ENCODE measurements at regions not wholly inside any gene's neighbourhood (a gene's known extent, or its start where the extent isn't known, plus 50 kb on each side); places are given as distances from the start of the nearest gene placed in this dataset.

GRCh38 chr1:96632045-96632664, 89.4 kb upstream of the PTBP2 start:
- DNase-seq (no peak), ATAC-seq (ENCODE audit: low FRiP score in 2 of 2) (no peak)
- TF ChIP-seq CTCF (IDR thresholded peaks at IDR 0.05) (no peak), EP300 (IDR thresholded peaks at IDR 0.05) (no peak), POLR2AphosphoS5 (IDR thresholded peaks at IDR 0.05) (no peak), POLR2A (IDR thresholded peaks at IDR 0.05) (no peak)
- Histone ChIP-seq H3K27me3 (no peaks in the 10 kb centered on the region), H3K4me3 (no peak overlapping the region), H3K4me1 (no peaks in the 10 kb centered on the region), H3K36me3 (no peaks in the 10 kb centered on the region), H3K27ac (no peak overlapping the region), H3K9me3 (no peaks in the 10 kb centered on the region)
- 90 to 96% methylated on average over 1 of the region's 1 CpG for WGBS, 2 donors

- Histone ChIP-seq H3K27me3 (no peaks in the 10 kb centered on the region), H3K36me3 (no peaks in the 10 kb centered on the region), H3K27ac (no peak overlapping the region), H3K4me1 (no peaks in the 10 kb centered on the region), H3K4me3 (no peak overlapping the region), H3K9me3 (no peaks in the 10 kb centered on the region)
- ATAC-seq (ENCODE audit: low FRiP score in 2 of 2): no peak
- no peak for DNase-seq
- WGBS, 2 donors: 83 to 86% methylated on average over 3 of the region's 3 CpGs
- TF ChIP-seq POLR2AphosphoS5 (IDR thresholded peaks at IDR 0.05) (no peak), CTCF (IDR thresholded peaks at IDR 0.05) (no peak), POLR2A (IDR thresholded peaks at IDR 0.05) (no peak), EP300 (IDR thresholded peaks at IDR 0.05) (no peak)
Measured at GRCh38 chr1:96633695-96634094, 87.9 kb upstream of the PTBP2 start.

GRCh38 chr1:96634883-96635282, 86.7 kb upstream of the PTBP2 start:
- no peaks in the 10 kb centered on the region for H3K9me3 ChIP-seq
- H3K27ac ChIP-seq: no peak overlapping the region
- TF ChIP-seq CTCF (IDR thresholded peaks at IDR 0.05) (no peak), POLR2A (IDR thresholded peaks at IDR 0.05) (no peak), EP300 (IDR thresholded peaks at IDR 0.05) (no peak), POLR2AphosphoS5 (IDR thresholded peaks at IDR 0.05) (no peak)
- no peak overlapping the region for H3K4me3 ChIP-seq
- 65 to 66% methylated on average over 2 of the region's 2 CpGs for WGBS, 2 donors
- DNase-seq: no peak
- no peaks in the 10 kb centered on the region for H3K4me1 ChIP-seq
- no peaks in the 10 kb centered on the region for H3K36me3 ChIP-seq
- no peak for ATAC-seq (ENCODE audit: low FRiP score in 2 of 2)
- H3K27me3 ChIP-seq: no peaks in the 10 kb centered on the region

- H3K27me3 ChIP-seq: no peaks in the 10 kb centered on the region
- no peak overlapping the region for H3K27ac ChIP-seq
- ATAC-seq (ENCODE audit: low FRiP score in 2 of 2): no peak
- no peaks in the 10 kb centered on the region for H3K9me3 ChIP-seq
- H3K4me3 ChIP-seq: no peak overlapping the region
- 76 to 77% methylated on average over 3 of the region's 3 CpGs for WGBS, 2 donors
- no peak for DNase-seq
- H3K36me3 ChIP-seq: no peaks in the 10 kb centered on the region
- TF ChIP-seq POLR2A (IDR thresholded peaks at IDR 0.05) (no peak), EP300 (IDR thresholded peaks at IDR 0.05) (no peak), POLR2AphosphoS5 (IDR thresholded peaks at IDR 0.05) (no peak), CTCF (IDR thresholded peaks at IDR 0.05) (no peak)
- H3K4me1 ChIP-seq: no peaks in the 10 kb centered on the region
Measured at GRCh38 chr1:96641282-96641681, 80.3 kb upstream of the PTBP2 start.

- no peaks in the 10 kb centered on the region for H3K27me3 ChIP-seq
- no peaks in the 10 kb centered on the region for H3K9me3 ChIP-seq
- H3K27ac ChIP-seq: no peak overlapping the region
- ATAC-seq (ENCODE audit: low FRiP score in 2 of 2): no peak
- DNase-seq: no peak
- H3K4me3 ChIP-seq: no peak overlapping the region
- no peaks in the 10 kb centered on the region for H3K36me3 ChIP-seq
- TF ChIP-seq POLR2A (IDR thresholded peaks at IDR 0.05) (no peak), POLR2AphosphoS5 (IDR thresholded peaks at IDR 0.05) (no peak), CTCF (IDR thresholded peaks at IDR 0.05) (no peak), EP300 (IDR thresholded peaks at IDR 0.05) (no peak)
- no peaks in the 10 kb centered on the region for H3K4me1 ChIP-seq
- 63 to 75% methylated on average over 1 of the region's 1 CpG for WGBS, 2 donors
Measured at GRCh38 chr1:96643519-96643918, 78.1 kb upstream of the PTBP2 start.

All from upper lobe of left lung (tissue), 6 donors.